Cardiac fibroblast (primary cell): ENCODE measurements at regions not wholly inside any gene's neighbourhood (a gene's known extent, or its start where the extent isn't known, plus 50 kb on each side); places are given as distances from the start of the nearest gene placed in this dataset.

Experiments
- DNase-seq, 2 donors: peaks; one replicate each; pipeline versions ENCODE4 v3.0.0 to v3.0.0-alpha.2; 2010; ENCODE audit warnings: low read depth in 2 of 2
- H3K4me3 ChIP-seq, 2 donors: replicated peaks in 1 of 2; 1 replicate in 1 of 2; 2 replicates in 1 of 2; pipeline ENCODE4 v1.5.1; 2011; ENCODE audit warnings: low read depth in 2 of 2, low read length in 2 of 2, mild to moderate bottlenecking in 2 of 2, moderate library complexity in 1 of 2
- TF ChIP-seq, protein P1 (sequence below): IDR thresholded peaks from one replicate; pipeline ENCODE4 v1.5.1; 2011; ENCODE audit warnings: low read depth, mild to moderate bottlenecking, low read length, inconsistent platforms

DNA sequence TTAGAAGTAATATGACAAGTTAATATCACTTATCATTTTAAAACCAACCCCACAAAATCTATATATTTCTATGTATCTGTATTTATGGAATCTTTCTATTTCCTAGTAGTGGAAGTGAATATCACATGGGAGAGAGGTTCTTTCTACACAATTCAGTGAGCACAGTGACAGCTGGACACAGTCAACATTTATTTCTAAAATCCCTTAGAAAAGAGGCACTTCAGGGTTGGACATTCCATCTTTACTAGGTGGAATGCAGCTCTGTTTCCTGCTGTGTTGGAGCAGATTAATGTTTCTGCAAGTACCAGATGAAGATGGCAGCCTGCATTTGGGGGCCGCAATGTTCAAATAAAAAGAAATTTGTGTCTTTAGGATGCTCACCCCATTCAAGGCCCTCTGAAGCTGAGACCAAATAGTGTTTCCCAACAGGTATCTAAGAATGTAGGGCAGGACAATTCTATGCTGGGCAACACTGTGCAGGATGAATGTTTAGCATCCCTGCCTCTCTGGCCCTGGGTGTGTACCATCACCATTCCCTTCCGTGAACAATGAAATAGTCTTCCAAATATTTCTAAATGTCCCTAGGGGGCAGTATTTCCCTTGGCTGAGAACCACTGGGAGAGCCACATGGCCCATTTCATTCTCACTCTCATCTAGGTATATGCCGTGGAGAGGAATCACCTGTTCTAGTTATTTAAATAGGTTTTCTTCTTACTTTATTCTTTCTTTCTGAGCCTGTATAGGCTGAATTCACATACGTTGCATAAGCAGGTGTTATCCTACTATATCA is 394.8 kb downstream of the PRDM2 start:
- H3K4me3 ChIP-seq: no peak overlapping the region
- peak in 1 of 2 donors; percentile 33 for DNase-seq
- TF ChIP-seq, protein P1, sequence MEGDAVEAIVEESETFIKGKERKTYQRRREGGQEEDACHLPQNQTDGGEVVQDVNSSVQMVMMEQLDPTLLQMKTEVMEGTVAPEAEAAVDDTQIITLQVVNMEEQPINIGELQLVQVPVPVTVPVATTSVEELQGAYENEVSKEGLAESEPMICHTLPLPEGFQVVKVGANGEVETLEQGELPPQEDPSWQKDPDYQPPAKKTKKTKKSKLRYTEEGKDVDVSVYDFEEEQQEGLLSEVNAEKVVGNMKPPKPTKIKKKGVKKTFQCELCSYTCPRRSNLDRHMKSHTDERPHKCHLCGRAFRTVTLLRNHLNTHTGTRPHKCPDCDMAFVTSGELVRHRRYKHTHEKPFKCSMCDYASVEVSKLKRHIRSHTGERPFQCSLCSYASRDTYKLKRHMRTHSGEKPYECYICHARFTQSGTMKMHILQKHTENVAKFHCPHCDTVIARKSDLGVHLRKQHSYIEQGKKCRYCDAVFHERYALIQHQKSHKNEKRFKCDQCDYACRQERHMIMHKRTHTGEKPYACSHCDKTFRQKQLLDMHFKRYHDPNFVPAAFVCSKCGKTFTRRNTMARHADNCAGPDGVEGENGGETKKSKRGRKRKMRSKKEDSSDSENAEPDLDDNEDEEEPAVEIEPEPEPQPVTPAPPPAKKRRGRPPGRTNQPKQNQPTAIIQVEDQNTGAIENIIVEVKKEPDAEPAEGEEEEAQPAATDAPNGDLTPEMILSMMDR: peak; percentile 3

DNA sequence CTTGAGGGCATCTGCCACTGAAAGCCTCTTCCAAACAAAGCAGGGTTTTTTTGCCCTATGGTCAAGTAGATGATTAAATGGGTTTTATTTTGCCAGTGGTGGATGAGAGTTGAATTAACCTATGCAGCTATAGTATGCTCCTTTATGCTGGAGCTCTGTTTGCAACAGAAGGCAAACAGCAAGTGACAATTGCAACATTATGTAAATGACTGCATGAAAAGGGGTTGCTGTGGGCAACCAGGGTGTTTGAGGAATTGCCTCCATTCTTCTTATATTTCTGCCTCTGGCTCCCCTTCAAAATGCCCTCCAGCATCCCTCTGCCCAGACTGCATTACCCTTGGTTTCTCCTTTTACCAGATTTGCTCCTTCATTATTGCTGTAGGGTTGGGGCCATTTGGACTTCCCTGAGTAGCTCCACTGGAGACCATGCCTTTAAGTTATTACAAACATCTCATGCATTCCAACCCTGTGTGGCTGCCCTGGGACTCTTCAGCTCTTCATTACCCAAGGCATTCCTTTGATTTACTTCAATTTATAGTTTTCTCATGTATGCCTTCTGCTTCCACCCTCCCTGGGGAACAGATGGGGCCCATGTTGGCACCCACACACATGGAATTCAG is 398.4 kb downstream of the PRDM2 start:
- TF ChIP-seq, protein P1: no peak
- H3K4me3 ChIP-seq: no peak overlapping the region
- no peak for DNase-seq

- TF ChIP-seq, protein P1: no peak
- no peak overlapping the region for H3K4me3 ChIP-seq
- no peak for DNase-seq
These were observed 400.5 kb downstream of the PRDM2 start for GRCh38 chr1:14100444-14100843.

- DNase-seq: no peak
- H3K4me3 ChIP-seq: no peak overlapping the region
- TF ChIP-seq, protein P1: no peak
These were observed 400.9 kb downstream of the PRDM2 start for GRCh38 chr1:14100919-14101318.

- H3K4me3 ChIP-seq: no peak overlapping the region
- no peak for DNase-seq
- TF ChIP-seq, protein P1: no peak
These were observed 402.2 kb downstream of the PRDM2 start for GRCh38 chr1:14102180-14102579.

DNA sequence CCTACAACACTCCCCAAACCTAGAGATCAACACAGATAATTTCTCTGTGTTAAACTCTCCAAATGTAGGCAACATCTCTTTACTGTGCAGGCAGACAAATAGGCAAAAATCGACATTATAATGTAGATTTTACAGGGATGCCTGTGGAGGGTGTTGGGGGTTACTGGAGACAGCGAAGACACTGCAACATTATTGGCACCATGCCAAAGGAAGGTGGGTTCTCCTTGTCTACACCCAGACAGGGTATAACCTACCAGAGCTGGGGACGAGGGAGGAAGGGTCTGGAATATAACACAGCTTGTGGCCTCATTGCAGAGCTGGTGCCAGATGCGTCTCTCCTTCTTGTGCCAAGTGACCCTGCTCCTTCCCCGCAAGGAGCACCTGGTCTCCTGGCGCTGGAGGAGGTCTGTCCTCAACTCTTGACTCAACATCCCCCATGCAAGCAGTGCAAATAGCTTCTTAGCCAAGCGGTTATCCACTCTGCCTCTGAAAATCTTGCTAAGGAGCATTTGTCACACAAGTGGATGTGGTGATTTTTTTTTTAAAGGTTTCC is 404.0 kb downstream of the PRDM2 start:
- no peak overlapping the region for H3K4me3 ChIP-seq
- DNase-seq: no peak
- TF ChIP-seq, protein P1: no peak
